ENCODE measurements at regions not wholly inside any gene's neighbourhood (a gene's known extent, or its start where the extent isn't known, plus 50 kb on each side); places are given as distances from the start of the nearest gene placed in this dataset.

DNA sequence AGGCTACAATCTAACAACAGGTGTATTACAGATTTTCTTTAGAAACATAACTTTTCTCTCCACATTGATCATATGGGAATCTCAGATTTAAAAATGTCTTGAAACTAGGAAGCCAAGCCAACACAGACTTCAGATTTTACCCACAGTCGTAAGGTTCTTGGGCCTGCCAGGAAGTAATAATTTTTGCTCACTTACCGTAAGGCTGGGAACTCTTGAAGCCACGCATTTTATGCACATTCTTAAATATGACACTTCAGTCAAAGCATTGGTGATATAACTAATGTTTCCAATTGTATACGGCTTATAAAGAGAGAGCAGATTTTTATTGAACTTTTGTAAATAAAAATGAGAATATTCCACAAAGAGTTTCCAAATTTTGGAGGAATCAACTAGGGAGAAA is 328.9 kb upstream of the TRPC7 start:
- TF ChIP-seq, protein P1, sequence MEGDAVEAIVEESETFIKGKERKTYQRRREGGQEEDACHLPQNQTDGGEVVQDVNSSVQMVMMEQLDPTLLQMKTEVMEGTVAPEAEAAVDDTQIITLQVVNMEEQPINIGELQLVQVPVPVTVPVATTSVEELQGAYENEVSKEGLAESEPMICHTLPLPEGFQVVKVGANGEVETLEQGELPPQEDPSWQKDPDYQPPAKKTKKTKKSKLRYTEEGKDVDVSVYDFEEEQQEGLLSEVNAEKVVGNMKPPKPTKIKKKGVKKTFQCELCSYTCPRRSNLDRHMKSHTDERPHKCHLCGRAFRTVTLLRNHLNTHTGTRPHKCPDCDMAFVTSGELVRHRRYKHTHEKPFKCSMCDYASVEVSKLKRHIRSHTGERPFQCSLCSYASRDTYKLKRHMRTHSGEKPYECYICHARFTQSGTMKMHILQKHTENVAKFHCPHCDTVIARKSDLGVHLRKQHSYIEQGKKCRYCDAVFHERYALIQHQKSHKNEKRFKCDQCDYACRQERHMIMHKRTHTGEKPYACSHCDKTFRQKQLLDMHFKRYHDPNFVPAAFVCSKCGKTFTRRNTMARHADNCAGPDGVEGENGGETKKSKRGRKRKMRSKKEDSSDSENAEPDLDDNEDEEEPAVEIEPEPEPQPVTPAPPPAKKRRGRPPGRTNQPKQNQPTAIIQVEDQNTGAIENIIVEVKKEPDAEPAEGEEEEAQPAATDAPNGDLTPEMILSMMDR (IDR thresholded peaks at IDR 0.05) = no peak
- TF ChIP-seq ZFX (IDR thresholded peaks at IDR 0.05; ENCODE audit: borderline replicate concordance) = no peak

Measured in 22Rv1 (cell line).